ENCODE measurements at regions not wholly inside any gene's neighbourhood (a gene's known extent, or its start where the extent isn't known, plus 50 kb on each side); places are given as distances from the start of the nearest gene placed in this dataset.

- DNase-seq = no peak
Observed at GRCh38 chr1:38275960-38276359, 229.4 kb upstream of the POU3F1 start.

GRCh38 chr1:38274974-38275373 lies 228.4 kb upstream of the POU3F1 start:
- no peak for DNase-seq

DNA sequence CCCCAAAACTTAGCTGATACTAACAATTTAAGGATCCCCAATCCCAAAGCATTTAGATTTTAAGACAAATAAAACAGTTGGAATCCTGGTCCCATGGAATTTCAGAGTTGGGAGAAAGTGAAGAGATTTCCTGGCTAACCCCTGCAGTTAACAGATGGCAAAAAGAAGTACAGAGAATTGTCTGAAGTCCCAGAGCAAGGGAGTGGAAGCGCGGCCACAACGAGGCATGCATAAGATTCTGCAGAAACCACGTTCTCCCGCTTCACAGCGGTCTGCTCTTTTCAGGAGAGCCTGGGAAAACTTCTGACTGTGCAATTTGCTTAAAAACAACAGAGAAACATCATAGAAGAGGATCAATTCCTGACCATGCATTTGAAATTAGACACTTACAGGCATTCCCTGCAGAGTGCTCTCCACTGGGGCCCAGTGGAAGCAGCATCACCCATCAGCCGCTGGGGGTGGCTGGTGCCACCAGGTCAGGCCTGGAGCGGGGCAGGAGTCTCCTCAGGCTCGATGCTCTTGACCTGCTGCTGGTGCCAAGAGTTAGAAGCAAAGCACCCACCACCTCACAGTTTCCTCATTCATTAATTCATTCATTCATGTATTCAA lies 226.7 kb upstream of the POU3F1 start:
- DNase-seq = peak; percentile 12

- no peak for DNase-seq
Observed at GRCh38 chr1:38272515-38272914, 225.9 kb upstream of the POU3F1 start.

DNA sequence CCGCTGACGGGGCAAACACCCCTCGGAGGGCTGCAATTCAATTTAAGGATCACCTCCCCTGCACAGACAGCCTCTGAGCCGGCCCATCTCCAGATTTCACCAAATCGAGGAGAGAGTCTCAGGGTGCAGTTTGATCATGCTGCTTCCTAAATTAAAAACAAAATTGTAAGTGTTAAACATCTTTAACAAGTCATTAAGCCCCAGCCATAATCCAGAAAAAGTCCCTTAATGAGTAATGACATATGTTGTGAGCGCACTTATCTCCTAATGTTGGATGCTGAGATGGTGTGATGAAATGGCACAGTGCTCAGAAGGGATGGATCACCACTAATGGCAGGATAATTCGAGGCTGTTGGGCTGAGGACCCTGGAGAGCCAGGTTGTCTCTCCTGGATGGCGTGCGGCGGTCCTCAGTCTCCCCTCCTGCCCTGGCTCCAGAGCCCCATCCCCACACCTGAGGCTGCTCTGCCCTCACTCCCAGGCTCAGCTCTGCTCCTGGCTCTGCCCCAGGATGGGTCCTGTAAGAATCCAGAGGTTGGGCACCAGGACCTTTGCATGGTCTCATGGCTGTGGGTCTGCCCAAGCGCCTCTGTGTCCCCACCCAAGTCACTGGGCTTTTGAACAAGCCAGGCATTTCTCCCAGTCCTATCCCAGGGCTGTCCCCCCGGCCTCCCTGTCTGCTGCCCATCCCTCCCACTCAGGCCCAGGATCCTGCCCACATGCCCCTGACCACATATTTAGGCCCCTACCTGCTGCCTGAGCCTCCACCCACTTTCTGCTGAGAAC lies 224.4 kb upstream of the POU3F1 start:
- DNase-seq = peak; percentile 78

GRCh38 chr1:38269923-38270848 lies 223.6 kb upstream of the POU3F1 start:
- no peak for DNase-seq

DNA sequence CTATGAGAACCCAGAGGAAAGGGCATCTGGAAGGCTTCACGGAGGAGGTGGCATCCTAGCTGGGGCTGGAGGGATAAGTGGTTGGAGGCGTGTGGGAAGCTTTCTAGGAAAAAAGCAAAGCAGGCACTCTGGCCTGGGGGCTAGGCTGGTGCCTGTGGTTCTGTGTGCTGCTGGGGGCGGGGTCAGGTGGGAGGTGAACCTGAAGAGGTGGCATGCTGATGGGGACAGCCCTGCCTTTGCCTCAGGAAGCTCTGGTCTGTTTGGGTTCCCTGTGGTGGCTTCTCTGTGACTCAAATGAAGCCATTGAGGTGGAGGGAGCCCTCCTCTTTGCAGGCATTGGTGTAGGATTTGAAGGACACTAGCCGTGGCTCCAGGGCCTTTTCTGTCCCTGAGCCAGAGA lies 221.6 kb upstream of the POU3F1 start:
- no peak for DNase-seq

DNA sequence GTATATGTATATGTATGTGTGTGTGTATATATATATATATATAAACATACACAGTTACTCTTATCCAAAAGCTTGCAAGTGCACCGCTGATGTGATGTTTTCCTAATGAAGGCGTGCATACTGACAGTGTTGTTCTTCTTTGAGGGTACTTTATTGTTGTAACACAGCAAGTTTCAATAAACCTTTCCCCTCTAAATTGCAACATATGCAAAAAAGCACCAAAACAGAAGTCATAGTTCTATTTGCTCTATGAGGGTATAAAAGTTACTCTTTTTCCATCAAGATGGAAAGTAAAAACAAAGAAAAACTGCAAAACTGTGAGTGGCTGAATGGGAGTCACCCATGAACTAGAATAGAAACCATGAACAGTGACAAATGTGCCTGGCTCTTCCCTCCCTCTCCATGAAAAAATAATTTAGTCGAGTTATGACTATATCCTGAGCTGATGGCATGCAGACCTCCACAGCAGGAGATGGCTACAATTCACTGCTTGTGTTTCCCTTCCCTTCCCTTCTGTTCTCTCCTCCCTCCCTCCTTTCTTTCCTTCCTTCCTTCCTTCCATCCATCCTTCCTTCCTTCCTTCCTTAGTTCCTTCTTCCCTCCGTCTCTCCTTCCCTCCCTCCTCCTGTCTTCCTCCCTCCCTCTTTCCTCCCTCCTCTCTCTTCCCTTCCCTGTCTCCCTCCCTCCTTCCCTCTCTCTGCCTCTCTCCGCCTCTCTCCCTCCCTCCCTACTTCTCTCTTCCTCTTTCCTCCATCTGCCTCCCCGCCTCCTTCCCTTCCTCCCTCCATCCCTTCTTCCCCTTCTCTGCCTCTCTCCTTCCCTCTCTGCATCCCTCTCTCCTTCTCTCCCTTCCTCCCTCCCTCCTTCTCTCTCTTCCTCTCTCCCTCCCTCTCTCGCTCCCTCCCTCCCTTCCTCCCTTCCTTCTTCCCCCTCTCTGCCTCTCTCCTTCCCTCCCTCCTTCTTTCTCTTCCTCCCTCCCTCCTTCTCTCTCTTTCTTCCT lies 220.7 kb upstream of the POU3F1 start:
- no peak for DNase-seq

DNA sequence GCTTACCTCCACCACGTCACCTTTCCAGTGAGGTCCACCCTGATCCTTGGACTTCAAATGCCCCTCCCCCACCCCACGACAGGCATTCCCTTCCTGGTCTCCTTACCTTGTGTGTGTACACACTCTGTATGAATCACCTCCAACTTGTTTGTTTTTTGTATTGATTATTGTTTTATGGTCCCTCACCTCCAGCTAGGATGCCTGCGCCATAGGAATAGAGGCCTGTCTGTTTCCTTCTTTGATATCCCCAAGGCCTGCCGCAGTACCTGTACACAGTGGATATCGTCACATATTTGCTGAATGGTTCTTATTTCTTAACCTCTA lies 219.6 kb upstream of the POU3F1 start:
- no peak for DNase-seq

- no peak for DNase-seq
Observed at GRCh38 chr1:38265293-38266196, 219.0 kb upstream of the POU3F1 start.

DNA sequence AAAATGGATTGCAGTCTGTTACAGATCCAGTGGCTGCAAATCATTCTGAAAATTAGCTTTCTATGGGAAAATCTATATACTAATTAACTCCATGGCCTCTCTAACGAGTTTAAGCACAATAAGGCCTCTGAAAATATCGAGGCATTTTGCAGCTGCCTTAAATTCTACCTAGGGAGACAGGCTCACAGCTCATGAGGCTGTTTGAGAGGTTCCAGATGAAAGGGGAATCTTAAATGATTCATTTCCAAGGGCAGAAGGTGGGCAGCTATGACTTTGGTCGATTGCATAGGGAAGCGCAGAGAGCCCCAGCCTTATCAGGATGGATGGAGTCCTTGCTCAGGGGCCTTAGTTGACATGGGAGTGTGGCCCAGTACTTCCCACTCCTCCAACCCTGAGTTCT lies 216.8 kb upstream of the POU3F1 start:
- DNase-seq = no peak

DNA sequence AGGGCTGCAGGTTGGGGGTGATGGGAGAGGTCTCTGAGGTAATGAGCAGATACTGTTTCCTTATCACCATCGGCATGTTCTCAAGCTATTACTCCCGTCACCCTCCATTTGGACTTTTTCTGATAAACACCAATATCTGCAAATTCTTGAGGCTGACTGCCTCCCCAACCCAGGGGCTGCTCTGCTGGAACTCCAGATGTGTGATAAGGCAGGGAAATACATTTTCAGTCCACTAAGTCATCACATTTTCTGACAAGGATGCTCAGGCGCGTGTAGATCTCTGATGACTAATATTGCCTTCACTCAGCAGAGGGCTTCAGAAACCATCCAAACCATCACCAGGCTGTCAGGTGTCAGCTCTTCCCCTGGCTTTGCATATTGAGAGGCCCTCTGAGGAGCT lies 215.0 kb upstream of the POU3F1 start:
- no peak for DNase-seq

- peak; percentile 39 for DNase-seq
Observed at GRCh38 chr1:38258085-38258627, 211.6 kb upstream of the POU3F1 start.

DNA sequence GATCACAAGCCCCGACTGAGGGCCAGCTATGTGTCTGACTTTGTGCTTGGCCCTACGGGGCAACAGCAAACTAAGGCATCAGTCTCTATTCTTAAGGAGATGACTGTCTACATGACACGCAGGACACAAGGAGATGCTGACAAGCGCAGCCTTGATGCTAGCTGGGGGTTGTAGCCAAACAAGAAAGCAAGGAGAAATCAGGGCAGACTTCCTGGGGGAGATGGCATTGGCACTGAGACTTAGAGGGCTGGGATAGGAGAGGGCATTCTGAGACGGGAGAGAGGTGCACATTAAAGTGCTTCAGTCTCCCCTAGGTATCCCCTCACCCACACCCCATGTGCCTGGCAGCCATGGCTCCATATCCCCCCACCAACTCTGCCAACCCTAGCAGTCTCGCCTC lies 210.8 kb upstream of the POU3F1 start:
- no peak for DNase-seq

DNA sequence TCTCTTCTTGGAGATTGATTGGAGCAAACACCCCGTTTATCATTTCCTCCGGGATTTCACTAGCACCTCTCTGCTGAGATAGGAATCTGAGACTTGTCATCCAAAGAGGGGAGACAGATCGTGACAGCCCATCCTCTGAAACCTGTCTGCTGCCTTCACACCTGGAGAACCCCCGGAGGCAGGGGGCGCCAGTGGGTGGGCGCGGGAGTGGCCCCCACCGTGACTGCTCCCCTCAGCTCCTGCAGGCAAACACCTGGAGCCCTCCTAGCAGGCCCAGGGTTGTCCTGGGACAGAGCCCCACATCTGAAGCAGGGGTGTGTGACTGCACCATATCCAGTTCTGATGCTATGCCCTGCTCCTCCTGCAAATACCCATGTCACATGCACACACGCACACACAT lies 209.5 kb upstream of the POU3F1 start:
- no peak for DNase-seq

DNA sequence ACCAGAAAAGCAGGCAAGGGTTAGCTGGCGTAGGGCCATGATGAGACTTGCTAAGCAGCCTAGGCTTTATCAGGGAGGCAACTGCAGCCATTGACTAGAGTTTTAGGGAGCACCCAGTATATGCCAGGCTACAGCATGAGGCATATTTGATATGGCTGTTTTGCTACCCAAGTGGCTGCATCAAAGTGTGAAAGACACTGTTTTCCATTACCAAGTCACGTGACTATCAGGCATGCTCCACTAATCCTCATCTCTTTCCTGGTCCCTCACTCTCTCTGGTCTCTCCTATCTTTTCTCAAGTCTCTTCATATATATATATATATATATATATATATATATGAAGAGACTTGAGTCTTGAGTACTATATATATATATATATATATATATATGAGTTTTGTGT lies 206.7 kb upstream of the POU3F1 start:
- DNase-seq = no peak

GRCh38 chr1:38250356-38250755 lies 203.8 kb upstream of the POU3F1 start:
- no peak for DNase-seq

DNA sequence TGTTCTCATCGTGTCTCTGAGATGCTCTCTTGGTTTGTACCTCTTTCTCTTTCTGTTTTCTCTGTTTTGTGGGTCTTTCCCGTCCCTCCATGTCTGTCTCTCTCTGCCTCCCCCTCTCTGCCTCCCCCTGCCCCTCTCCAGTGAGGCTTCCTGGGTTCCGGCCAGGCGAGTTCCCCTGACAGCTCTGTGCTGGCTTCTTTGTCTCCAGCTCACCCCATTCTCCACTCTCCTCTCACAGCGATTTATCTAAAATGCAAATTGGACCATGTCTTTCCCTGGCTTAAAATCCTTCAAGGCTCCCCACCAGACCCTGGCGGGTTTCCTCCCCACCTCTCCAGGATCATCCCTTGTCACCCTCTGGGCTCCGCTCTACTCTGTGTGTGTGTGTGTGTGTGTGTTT lies 202.4 kb upstream of the POU3F1 start:
- DNase-seq = no peak

DNA sequence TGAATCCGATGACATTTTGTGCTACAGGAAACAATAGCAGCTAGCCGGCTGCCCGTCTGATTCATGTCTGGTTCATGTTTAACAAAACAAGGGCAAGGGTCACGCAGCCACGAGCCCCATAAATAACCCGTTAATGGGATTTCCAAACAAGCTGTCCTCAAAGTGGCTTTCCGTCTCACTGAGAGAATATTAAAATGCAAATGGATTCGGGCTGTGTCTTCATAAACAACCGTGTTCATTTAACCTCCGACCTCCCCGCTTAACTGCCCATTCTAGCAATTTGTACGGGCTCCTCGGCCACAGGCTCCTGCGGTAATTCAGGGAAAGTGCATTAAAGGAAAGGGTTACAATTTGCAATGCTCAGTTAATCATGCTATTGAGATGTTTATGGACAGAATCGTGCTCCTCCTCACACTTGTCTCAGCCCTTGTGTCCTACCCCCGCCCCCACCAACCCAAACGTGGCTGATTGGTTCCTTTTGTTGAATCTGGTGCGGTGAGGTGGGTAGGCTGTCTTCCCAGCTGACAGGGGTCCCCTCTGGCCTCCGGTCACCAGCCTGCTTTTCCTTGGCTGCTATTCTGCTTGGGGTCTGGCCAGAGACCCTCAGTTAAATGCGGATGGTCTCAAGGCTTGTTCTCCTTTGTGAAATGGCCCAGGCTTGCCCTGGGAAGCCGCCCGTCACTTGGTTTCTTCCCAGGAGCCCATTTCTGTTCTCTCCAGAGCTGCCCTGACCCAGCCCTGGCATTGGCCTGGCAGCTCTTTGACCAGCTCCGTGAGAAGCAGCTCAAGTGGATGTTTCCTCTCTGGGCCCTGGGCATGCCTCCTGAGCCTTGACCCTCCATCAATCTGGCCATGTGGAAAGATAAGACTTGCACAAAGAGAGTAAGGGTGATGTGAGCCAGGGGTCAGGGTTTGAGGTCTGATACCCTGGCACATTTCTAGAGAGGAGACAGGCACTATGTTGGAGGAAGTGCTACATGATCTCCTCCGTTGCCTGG lies 200.7 kb upstream of the POU3F1 start:
- DNase-seq = peak; percentile 93

Data from NCI-H82 (cell line).